RWPE2 (cell line): ENCODE measurements at regions not wholly inside any gene's neighbourhood (a gene's known extent, or its start where the extent isn't known, plus 50 kb on each side); places are given as distances from the start of the nearest gene placed in this dataset.

Experiments used
- ATAC-seq: fragments of 200-7000 bp; cut with Tn5 transposase; 3 replicates; pipeline ENCODE4 v1.9.1; 2021; ENCODE audit warnings: low read depth
- DNase-seq: peaks from one replicate; pipeline ENCODE4 v3.0.0-alpha.2; 2020; ENCODE audit warnings: low spot score
- H3K27ac ChIP-seq: fragments of 450-650 bp; 2 replicates; pipeline ENCODE4 v1.5.1; 2017; ENCODE audit warnings: mild to moderate bottlenecking; ENCODE audit not compliant: poor library complexity, severe bottlenecking
- H3K27me3 ChIP-seq: fragments of 250-450 bp; sonication (Bioruptor Pico); 2 replicates; pipeline ENCODE4 v1.5.1; 2021; ENCODE audit warnings: mild to moderate bottlenecking, moderate library complexity; ENCODE audit not compliant: insufficient read depth, poor library complexity, severe bottlenecking
- H3K36me3 ChIP-seq: fragments of 250-450 bp; sonication (Bioruptor Pico); 2 replicates; pipeline ENCODE4 v1.5.1; 2020; ENCODE audit warnings: low read depth, mild to moderate bottlenecking, moderate library complexity
- H3K4me1 ChIP-seq: fragments of 250-450 bp; sonication (Bioruptor Pico); 2 replicates; pipeline ENCODE4 v1.5.1; 2021; ENCODE audit warnings: mild to moderate bottlenecking, moderate library complexity; ENCODE audit not compliant: insufficient read depth, poor library complexity, severe bottlenecking
- H3K4me3 ChIP-seq: fragments of 250-450 bp; sonication (Bioruptor Pico); 2 replicates; pipeline ENCODE4 v1.5.1; 2021; ENCODE audit warnings: mild to moderate bottlenecking, moderate library complexity; ENCODE audit not compliant: severe bottlenecking
- H3K9me3 ChIP-seq: fragments of 250-450 bp; sonication (Bioruptor Pico); 2 replicates; pipeline ENCODE4 v1.5.1; 2021; ENCODE audit warnings: mild to moderate bottlenecking, moderate library complexity; ENCODE audit not compliant: severe bottlenecking
- TF ChIP-seq, protein P1 (sequence below): fragments of 450-650 bp; IDR thresholded peaks from one replicate; pipeline ENCODE4 v1.5.1; 2017; ENCODE audit warnings: mild to moderate bottlenecking, moderate library complexity; ENCODE audit not compliant: poor library complexity, severe bottlenecking

DNA sequence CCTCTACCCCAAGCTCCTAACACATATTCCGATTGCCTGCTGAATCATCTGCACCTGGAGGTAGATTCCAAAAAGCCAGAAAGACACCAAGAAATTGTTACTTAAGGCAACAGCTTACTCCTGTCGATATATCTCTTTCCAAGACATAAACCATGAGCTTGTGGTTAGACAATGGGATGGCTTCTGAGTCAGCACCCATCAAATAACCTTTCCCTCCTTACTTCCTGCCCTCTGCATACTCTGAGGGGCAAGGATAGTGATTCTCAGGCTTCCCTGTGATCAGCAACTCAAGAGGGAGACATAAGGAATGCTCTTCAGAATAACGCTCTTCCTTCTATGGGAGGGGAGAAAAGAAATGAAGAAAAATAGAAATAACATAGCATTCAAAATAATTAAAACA lies 70.9 kb downstream of the TMEM215 start:
- DNase-seq (no peak), ATAC-seq (no peak)
- H3K9me3 ChIP-seq, result no peaks in the 10 kb centered on the region
- H3K4me3 ChIP-seq, result no peak overlapping the region
- peaks cover 9% of the 10 kb centered on the region for H3K27me3 ChIP-seq
- H3K27ac ChIP-seq, result no peak overlapping the region
- no peaks in the 10 kb centered on the region for H3K4me1 ChIP-seq
- TF ChIP-seq, protein P1, sequence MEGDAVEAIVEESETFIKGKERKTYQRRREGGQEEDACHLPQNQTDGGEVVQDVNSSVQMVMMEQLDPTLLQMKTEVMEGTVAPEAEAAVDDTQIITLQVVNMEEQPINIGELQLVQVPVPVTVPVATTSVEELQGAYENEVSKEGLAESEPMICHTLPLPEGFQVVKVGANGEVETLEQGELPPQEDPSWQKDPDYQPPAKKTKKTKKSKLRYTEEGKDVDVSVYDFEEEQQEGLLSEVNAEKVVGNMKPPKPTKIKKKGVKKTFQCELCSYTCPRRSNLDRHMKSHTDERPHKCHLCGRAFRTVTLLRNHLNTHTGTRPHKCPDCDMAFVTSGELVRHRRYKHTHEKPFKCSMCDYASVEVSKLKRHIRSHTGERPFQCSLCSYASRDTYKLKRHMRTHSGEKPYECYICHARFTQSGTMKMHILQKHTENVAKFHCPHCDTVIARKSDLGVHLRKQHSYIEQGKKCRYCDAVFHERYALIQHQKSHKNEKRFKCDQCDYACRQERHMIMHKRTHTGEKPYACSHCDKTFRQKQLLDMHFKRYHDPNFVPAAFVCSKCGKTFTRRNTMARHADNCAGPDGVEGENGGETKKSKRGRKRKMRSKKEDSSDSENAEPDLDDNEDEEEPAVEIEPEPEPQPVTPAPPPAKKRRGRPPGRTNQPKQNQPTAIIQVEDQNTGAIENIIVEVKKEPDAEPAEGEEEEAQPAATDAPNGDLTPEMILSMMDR, result no peak
- no peaks in the 10 kb centered on the region for H3K36me3 ChIP-seq

DNA sequence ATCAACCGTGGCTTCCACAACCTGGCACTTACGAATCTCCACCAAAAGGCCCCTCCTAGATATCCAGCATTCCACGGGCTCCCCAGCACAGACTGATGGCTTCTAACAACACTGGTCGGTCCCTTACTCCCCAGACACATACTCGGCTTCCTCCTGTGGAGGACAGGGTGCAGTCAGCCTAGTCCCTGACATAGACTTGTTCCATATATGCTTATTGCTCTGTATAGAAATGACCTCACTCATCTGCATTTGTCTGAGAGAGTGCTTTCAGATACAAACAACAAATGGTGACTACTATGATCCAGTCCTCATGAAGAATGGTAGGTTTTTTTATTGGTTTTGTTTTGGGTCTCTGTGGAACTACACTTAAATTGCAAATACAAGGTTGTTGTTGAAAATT lies 72.4 kb downstream of the TMEM215 start:
- DNase-seq (no peak), ATAC-seq (no peak)
- Histone ChIP-seq H3K36me3 (no peaks in the 10 kb centered on the region), H3K9me3 (no peaks in the 10 kb centered on the region), H3K4me1 (no peaks in the 10 kb centered on the region), H3K4me3 (no peak overlapping the region), H3K27ac (no peak overlapping the region), H3K27me3 (peaks cover 9% of the 10 kb centered on the region)
- TF ChIP-seq, protein P1, result no peak

DNA sequence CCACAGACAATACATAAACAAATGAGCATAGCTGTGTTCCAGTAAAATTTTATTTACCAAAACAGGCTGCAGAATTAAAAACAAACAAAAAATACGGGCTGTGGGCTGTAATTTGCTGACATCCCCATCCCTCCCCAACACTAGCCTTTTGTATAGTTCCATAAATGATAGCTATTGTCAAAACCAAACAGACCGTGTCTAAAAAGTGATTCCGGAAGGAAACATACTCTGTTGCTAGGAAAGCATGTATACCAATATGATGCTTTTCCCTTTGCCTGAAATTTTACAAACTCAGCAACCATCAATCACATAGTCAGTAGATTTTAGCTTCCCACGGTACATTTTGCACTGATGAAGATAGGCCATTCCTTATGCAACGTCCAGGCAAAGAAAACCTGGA lies 80.0 kb downstream of the TMEM215 start:
- no peak overlapping the region for H3K4me3 ChIP-seq
- DNase-seq, result no peak
- TF ChIP-seq, protein P1, result no peak
- H3K27me3 ChIP-seq, result peaks cover 6% of the 10 kb centered on the region
- no peaks in the 10 kb centered on the region for H3K36me3 ChIP-seq
- H3K4me1 ChIP-seq, result no peaks in the 10 kb centered on the region
- no peak for ATAC-seq
- H3K27ac ChIP-seq, result no peak overlapping the region
- no peaks in the 10 kb centered on the region for H3K9me3 ChIP-seq

DNA sequence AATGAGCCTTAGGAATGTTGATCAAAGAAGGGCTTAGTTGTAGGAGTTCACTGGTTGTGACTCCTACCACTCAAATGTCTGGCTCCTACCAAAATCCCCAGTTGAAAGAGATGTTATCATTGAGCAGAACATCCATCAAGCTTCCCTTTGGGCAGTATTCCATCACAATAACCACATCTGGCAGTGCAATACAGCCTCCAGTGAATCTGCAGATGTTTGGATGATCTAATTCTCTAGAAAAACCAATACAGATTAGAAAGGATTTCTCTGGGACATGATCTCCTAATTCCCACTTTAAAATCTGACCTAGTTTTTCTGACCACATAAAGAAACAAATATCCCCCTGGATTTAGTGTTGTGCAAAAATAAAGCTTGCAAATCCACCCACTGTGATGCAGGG lies 81.6 kb downstream of the TMEM215 start:
- Histone ChIP-seq H3K4me3 (no peak overlapping the region), H3K4me1 (no peaks in the 10 kb centered on the region), H3K36me3 (no peaks in the 10 kb centered on the region), H3K27ac (no peak overlapping the region), H3K9me3 (no peaks in the 10 kb centered on the region), H3K27me3 (peaks cover 6% of the 10 kb centered on the region)
- TF ChIP-seq, protein P1, result no peak
- ATAC-seq (no peak), DNase-seq (no peak)

DNA sequence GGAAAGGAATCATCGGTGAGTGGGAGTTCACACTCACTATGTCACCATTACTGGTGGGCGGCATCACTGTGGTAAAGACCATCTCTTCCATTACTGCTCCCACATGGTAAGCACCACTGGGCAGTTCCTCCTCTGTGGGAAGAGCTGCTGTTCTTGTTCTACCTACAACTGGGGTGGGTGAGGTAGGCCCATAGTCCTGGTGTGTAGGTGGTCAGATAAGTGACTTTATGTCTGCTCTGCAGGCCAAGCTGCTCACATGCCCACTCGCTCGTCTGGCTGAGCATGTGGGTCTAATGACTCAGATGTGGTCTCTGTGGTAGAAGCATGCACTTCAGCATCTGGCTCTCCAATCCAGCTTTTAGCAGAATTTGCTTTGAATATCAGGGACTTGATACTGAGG lies 82.9 kb downstream of the TMEM215 start:
- TF ChIP-seq, protein P1, result no peak
- DNase-seq (no peak), ATAC-seq (no peak)
- Histone ChIP-seq H3K27ac (no peak overlapping the region), H3K9me3 (no peaks in the 10 kb centered on the region), H3K36me3 (no peaks in the 10 kb centered on the region), H3K4me3 (no peak overlapping the region), H3K4me1 (no peaks in the 10 kb centered on the region), H3K27me3 (peaks cover 6% of the 10 kb centered on the region)
